HEK293 (cell line): ENCODE measurements at regions not wholly inside any gene's neighbourhood (a gene's known extent, or its start where the extent isn't known, plus 50 kb on each side); places are given as distances from the start of the nearest gene placed in this dataset.

Experiments used
- ZNF138 ChIP-seq: fragments of 450-650 bp; formaldehyde crosslinking; IDR thresholded peaks from 2 replicates; pipeline ENCODE4 v1.5.1; 2016; ENCODE audit warnings: missing biosample characterization, missing genetic modification characterization, borderline replicate concordance
- ZNF510 ChIP-seq: fragments of 450-650 bp; formaldehyde crosslinking; IDR thresholded peaks from 2 replicates; pipeline ENCODE4 v1.5.1; 2018; ENCODE audit warnings: mild to moderate bottlenecking, missing genetic modification characterization, missing biosample characterization; ENCODE audit not compliant: insufficient replicate concordance
- TF ChIP-seq, protein P1 (sequence below): fragments of 450-650 bp; formaldehyde crosslinking; IDR thresholded peaks from 2 replicates; pipeline ENCODE4 v1.5.1; 2016; ENCODE audit warnings: missing biosample characterization, missing genetic modification characterization
- TF ChIP-seq, protein P2 (sequence below): fragments of 450-650 bp; formaldehyde crosslinking; IDR thresholded peaks from 2 replicates; pipeline ENCODE4 v1.5.1; 2016; ENCODE audit warnings: missing biosample characterization, missing genetic modification characterization
- TF ChIP-seq, protein P3 (sequence below): fragments of 450-650 bp; formaldehyde crosslinking; IDR thresholded peaks from 2 replicates; pipeline ENCODE4 v1.5.1; 2016; ENCODE audit warnings: missing biosample characterization, missing genetic modification characterization

DNA sequence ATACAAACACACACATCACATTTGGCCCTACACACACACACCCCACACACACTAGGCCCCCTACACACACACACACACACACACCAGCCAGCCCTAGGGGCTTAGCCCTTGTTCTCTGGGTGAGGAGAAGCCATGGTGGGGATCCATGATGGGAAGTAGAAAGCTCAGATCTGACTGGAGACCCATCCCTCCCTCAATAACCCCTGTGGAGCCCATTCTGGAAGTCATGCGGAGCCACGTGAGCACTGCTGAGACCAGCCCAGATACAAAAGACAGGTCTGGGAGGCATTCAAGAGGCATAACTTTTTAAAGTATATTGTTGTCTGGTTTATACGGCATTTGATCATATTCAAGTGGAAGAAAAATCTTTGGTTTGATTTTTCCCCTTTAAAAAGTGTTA, 448.5 kb downstream of the SOX6 start:
- TF ChIP-seq ZNF510 (tag by site-specific recombination) (no peak), ZNF138 (tag by site-specific recombination) (no peak)
- TF ChIP-seq, protein P1, sequence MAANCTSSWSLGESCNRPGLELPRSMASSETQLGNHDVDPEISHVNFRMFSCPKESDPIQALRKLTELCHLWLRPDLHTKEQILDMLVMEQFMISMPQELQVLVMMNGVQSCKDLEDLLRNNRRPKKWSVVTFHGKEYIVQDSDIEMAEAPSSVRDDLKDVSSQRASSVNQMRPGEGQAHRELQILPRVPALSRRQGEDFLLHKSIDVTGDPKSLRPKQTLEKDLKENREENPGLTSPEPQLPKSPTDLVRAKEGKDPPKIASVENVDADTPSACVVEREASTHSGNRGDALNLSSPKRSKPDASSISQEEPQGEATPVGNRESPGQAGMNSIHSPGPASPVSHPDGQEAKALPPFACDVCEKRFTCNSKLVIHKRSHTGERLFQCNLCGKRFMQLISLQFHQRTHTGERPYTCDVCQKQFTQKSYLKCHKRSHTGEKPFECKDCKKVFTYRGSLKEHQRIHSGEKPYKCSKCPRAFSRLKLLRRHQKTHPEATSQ (tag by site-specific recombination) = no peak
- TF ChIP-seq, protein P2, sequence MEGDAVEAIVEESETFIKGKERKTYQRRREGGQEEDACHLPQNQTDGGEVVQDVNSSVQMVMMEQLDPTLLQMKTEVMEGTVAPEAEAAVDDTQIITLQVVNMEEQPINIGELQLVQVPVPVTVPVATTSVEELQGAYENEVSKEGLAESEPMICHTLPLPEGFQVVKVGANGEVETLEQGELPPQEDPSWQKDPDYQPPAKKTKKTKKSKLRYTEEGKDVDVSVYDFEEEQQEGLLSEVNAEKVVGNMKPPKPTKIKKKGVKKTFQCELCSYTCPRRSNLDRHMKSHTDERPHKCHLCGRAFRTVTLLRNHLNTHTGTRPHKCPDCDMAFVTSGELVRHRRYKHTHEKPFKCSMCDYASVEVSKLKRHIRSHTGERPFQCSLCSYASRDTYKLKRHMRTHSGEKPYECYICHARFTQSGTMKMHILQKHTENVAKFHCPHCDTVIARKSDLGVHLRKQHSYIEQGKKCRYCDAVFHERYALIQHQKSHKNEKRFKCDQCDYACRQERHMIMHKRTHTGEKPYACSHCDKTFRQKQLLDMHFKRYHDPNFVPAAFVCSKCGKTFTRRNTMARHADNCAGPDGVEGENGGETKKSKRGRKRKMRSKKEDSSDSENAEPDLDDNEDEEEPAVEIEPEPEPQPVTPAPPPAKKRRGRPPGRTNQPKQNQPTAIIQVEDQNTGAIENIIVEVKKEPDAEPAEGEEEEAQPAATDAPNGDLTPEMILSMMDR = no peak
- TF ChIP-seq, protein P3, sequence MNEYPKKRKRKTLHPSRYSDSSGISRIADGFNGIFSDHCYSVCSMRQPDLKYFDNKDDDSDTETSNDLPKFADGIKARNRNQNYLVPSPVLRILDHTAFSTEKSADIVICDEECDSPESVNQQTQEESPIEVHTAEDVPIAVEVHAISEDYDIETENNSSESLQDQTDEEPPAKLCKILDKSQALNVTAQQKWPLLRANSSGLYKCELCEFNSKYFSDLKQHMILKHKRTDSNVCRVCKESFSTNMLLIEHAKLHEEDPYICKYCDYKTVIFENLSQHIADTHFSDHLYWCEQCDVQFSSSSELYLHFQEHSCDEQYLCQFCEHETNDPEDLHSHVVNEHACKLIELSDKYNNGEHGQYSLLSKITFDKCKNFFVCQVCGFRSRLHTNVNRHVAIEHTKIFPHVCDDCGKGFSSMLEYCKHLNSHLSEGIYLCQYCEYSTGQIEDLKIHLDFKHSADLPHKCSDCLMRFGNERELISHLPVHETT (tag by site-specific recombination) = no peak
